GM21786 (cell line): ENCODE measurements at regions not wholly inside any gene's neighbourhood (a gene's known extent, or its start where the extent isn't known, plus 50 kb on each side); places are given as distances from the start of the nearest gene placed in this dataset.

Experiments used
- ATAC-seq: cut with Tn5 transposase; IDR thresholded peaks from one replicate; pipeline ENCODE4 v1.9.1; 2021; ENCODE audit not compliant: unreplicated experiment

DNA sequence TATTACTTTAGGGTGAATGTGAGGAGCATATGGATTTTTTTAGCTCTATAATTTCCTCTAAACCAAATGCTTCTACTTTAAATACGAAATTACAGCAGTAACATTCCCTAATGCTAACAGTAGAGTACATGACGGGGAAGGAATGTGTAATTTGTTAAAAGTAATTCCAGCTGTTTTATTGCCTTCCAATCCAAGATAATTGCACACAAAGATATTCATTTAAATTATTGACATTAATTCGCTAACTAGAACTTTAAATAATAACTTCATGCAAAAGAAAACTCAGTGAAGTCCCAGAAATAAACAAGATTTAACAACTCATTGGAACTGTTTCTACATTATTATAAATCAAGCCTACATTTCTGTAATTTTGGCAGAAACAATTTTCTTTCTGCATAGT lies 261.4 kb upstream of the CFAP20DC start:
- no peak for ATAC-seq

DNA sequence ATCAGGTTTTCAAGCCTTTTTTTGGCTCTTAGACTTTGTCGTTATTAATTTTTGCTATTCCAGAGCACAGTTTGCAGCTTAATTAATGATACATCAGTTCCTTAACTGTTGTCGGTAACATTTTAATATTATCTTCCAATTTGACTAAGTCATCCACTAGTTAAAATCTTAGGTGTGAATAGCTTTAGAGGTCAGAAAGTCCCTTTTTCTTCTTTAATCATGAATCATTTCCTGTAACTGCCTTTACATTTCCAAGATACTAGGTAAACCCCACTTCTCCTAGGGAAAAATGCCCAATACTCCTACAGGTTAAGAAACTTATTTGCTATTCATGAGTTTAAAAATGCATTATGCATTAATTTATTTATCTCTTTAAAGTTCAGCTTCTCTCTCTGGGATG lies 260.9 kb upstream of the CFAP20DC start:
- ATAC-seq = no peak

DNA sequence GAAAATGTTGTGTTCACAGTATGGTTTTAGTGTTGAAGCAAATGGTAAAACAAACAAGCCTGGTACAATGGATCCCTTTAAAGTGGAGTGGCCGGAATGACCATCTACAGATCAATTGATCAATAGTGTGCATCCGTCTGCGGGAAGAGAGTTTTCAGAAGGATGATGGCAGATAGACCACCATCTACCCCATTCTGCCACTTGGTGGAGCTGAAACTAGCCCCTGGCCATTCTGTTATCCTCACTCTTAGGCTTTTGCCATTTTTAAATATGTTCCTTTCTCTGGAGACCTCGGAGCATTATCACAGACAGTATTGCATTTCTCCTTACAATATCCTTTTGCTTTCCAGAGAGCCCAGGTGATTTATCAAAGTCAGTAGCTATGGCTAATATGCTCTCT lies 258.9 kb upstream of the CFAP20DC start:
- ATAC-seq = no peak

DNA sequence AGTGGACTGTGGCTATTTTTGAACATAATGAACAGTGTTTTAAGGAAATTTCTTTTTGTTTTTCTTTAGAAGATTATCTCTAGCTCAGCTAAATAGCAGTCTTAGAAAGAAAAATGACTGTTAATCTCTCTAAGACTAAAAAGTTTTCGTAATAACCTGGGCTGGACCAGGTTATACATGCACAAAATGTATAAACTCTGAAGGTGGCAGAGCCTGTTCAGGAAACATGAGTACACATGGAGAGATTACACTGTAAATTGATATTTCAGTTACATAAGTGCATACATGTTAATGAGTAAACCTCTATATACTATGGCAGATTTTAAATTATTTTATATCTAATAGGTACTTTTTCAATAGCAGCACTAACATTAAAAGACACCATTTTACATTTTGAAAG lies 258.2 kb upstream of the CFAP20DC start:
- no peak for ATAC-seq

DNA sequence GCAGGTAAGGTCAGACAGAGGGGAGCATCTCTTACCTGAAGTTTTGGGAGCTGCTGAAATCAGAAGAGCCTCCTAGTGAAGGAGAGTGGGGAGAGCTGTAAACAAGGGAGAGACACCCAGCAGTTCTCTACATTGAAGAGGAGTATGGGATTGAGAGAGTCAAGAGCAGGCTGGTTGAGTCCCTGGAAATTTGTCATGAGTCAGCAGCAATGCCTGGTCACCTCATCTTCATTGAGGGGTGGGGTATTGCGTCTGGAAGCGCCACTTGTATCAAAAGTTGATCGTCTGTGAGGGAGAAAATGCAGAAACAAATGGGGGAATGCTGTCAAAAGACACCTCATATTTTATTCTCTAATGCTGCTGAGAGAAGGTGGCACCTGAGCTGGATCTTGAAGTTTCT lies 256.6 kb upstream of the CFAP20DC start:
- no peak for ATAC-seq

DNA sequence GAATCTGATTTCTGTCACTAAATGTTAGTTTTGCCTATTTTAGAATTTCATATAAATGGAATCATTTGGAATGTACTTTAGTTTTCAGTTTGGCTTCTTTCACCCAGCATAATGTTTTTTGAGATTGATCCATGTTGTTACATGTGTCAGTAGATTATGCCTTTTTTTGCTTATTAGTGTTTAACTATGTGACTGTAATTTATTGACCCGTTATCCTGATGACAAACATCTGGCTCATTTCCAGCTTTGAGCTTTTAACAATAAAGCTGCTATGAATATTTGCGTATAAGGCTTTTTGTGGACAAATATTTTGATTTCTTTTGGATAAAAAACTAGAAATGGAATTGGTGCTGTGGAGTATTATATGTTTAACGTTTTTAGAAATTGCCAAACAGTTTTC lies 254.5 kb upstream of the CFAP20DC start:
- ATAC-seq = no peak

DNA sequence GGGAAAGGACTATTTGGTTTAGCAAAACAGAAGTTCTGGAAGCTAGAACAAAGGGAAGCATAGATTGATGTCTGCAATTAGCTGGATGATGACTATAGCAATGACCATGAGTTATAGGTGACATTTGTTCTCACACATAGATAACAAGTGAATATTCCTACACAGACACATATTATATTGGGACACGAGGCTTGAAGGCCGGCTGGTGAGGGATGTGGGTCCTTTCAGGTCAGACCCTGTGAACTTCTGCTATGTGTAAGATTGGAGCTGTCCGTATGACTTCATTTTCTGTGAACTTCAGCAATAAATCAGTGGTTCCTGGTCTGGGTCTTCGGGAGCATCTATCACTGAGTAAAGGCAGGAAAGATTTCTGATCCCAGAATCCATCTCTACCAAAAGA lies 253.6 kb upstream of the CFAP20DC start:
- no peak for ATAC-seq

DNA sequence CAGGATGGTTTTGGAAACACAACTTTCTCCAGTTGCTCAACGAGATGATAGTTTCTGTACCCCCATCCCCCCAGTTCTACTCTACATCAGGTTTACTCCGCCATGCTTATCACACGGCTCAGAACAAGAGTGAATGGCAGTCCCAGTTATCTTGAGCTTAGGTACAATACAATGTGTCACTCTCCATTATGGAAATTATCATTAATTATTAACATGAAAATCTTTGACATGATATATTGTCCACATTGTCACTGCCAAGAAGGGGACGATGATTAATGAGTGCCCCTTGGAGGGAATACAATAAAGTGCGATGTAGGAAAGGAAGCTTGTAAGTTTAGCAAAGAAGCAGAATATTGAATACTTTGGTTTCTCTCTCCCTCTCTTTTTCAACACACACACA lies 252.6 kb upstream of the CFAP20DC start:
- ATAC-seq = no peak

DNA sequence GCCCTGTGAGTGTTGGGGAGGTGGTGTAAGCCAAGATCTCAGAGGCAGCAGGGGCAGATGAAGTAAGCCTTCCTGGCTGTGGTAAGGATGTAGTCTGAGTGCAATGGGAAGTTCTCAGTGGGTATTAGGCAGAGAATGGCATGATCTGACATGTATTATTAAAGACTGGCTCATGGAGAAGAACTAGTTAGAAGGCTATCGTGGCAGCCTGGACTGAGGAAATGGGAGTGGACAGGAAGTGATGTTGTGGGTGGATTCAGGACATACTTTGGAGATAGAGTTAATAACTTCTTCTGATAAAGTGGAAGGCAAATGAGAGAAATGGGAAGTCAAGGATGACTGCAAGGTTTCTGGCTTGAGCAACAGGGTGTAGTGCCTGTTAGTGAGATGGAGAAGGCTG lies 250.9 kb upstream of the CFAP20DC start:
- no peak for ATAC-seq

DNA sequence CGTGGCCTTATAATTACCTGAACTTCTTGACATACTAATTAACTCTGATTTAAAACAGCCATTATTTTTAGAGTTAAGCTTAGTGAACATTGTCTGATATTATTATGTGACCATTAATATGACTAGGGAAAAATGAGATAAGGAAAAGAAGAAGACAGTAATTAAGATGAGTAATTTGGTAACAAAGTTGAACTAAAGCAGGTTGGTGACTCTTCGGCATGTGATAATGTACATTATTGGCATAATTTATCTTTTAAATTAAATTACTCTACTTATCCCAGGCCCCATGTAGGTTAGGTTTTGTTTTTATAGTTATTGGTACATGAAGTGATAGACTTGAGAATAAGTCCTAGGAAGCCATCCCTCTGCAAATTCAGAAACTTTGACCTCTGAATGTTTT lies 249.7 kb upstream of the CFAP20DC start:
- no peak for ATAC-seq

DNA sequence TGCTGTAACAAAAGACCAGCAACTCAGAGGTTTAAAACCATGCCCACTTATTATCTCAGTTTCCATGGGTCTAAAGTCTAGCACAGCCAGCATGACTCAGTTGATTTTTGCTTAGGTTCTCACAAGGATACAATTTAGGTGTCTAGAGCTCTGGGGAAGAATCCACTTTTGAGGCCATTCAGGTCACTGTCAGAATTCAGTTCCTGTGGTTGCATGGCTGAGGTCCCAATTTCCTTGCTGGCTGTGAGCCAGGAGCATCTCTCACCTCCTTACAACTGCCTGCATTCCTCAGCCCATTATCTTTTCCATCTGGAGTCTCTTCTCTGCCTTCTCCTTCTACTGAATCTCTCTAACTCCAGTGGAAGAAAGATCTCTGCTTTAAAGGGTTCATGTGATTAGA lies 240.5 kb upstream of the CFAP20DC start:
- no peak for ATAC-seq

DNA sequence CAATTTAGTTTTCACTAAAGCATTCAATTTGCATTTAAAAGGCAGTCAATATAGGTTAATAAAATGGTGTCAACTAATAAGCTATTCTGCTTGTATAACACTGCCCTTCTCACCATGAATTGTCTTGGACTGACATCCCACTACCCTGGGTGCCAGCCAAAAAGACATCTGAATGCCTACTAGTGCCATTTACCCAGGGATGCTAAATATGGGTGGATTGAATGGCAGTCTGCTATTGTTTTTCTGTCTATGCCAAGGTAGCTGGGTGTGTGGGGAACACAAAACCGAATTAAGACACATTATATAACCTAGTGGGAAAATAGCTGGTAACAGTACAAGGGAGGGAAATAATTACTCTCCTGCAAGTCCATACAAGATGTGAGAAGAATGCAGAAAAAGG lies 240.0 kb upstream of the CFAP20DC start:
- ATAC-seq = no peak

DNA sequence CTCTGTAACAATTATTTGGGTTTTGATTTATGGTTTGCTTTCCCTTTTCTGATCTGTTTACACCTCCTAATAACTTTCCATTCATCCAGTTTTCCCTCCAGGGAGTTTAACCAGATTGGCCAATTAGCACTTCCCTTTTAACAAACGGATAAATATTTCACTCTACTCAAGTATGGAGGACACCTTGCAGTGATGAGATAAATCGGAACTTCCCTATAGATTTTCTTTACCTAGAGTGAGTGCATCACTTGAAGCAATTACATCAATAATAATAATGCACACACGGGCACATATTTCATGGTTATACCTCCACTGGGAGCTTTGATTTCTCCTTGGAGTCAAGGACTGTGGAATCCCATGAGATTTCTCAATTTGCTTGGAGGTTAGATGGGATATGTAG lies 239.1 kb upstream of the CFAP20DC start:
- ATAC-seq = no peak

DNA sequence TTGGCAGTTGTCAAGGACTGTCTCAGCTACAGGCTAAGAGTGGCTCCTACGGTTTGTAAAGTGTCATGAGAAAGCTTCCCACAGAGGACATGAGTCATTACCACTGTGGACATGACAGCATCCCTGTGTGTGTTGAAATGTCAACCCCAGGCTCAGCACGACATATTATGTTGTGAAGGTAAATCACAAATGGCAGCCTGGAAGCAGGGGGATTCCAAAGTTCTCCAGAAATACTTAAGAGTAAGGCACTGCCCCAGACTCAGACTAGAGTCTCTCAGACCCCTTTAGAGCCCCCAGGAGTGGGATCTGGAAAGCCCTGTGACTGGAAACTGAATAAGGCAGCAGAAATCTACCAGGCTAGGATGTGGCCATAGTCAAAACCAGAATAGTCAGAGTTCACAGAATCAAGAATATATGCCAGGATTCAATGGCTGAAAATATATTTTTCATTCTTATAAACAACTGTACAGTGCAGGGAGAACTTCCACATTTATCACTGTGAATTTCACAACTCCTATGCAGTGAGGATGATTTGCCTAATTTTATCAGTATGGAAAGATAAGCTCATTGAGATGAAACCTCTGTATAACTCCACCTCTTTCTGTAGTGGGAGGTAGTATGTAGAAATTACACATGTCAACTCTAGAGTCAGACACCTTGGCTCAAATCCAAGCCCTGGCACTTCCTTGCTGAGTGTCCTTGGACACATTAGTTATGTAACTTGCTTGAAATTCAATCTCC lies 237.1 kb upstream of the CFAP20DC start:
- no peak for ATAC-seq

DNA sequence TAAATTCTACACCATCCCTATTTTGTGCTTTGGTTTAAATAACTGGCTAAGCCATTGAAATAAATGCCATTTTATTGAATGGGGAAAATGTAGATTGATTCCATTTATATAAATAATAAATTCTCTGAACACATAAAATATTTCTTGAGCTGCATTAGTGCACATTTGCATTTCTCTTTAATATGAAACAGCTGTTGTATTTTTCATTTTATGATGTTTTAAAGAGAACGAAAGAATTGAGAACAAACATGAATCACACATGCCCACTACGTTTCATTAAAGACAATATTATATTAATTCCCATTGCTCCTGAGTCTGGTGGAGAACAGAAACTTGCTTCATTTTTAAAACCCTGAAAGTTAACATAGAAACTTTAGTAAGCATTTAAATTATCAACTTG lies 235.7 kb upstream of the CFAP20DC start:
- no peak for ATAC-seq

DNA sequence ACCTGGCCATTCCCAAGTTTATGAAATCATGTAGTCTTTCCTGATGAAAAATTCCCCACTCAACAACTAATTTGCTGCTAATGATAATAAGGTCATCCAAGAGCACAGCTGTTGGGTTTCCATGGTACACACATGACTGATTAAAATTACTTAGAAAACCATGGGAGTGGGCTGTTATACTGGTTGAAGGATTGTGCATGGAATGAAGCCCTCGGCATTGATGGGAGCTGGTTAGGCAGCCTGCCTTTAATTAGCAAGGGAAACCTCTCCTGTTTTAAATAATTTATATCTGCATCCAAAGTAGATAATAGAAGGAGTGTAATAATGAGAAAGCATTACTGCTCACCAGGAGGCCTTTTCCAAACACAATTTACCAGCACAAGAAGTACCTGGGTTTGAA lies 235.1 kb upstream of the CFAP20DC start:
- no peak for ATAC-seq

DNA sequence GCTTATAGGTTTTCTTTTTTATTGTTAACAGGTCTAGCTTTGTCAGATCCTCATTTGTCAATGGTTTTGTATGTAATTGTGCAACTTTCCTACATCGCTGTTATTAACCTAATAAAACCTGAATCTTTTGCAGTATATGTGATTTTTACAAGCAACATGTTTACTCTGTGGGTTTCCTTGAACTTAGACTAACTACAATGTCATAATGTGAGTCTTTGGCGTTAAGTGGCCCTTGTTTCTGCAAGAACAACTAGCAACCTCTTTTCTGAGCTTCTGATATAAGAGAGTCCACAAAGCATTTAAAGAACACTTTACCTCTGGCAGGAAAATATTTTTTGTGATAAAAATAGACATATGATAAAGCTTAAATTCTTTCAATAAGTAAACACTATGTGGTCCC lies 230.3 kb upstream of the CFAP20DC start:
- ATAC-seq = no peak

DNA sequence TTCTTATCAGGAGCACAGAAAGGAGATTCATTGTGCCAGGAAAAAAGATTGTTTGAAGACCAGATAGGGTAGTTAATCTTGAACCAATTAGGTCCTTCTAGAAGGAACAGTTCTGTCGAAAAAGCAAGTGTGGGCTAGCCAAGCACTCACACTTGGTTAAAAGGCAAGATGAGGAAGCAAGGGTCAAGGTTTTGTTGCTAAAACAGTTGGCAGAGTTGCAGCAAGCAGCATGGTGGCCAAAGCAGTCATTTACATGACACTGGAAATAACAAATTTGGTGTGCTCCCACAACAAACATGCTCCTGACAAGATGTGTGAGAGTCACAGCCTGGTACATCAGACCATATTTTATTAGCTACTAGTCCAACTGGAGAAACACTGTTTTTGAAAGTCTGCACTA lies 228.0 kb upstream of the CFAP20DC start:
- ATAC-seq = no peak

DNA sequence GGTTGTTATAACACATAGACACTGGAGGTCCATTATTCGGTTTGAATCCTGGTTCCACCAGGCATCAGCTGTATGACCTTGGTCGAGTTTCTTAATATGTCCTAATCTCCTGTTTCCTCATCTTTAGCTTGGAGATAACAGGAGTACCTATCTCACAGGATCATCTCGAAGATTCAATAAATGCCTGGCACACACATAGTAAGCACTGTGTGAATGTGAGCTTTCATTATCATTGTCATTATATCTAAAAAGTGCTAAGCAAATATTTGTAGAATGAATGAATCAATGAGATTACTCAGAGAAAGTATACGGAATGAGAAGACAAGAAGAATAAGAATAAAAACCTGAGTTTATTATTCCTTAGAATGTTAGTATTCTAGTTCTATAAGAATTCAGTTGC lies 227.4 kb upstream of the CFAP20DC start:
- no peak for ATAC-seq

DNA sequence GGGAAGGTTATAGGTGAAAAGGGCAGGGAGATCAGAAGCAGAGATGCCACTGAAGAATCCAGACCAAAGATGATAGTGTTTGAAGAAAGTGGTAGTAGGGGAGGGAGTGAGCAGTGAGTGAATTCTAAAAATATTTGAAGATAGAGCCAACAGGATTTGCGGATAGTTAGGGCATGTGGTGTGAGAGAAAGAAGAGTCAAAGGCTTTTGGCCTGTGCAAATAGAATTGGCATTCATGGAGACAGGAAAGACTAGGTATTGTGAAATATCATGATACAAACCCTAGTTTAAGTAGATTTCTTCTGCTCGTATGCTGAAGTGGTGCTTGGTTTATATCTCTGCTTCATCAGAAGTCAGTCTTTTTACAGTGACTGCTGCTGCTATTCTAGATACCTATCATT lies 224.2 kb upstream of the CFAP20DC start:
- no peak for ATAC-seq

DNA sequence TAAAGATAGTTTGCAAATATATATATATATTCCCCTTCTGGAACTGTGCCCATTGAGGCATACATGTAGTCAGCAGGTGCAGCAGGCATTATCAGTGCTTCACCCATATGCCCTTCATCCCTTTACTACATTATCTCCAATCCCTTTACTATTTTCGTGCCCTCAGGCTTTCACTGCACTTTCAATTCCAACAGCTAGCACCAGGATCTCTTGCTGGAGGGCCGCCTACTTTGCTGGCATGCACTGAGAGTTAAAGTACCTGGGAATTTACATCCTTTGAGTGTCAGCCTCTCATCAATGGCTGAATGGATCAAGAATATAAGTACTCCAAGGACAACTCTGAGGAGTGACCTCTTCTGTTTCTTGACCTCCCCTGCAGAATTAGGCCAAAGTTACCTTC lies 222.1 kb upstream of the CFAP20DC start:
- ATAC-seq = no peak

DNA sequence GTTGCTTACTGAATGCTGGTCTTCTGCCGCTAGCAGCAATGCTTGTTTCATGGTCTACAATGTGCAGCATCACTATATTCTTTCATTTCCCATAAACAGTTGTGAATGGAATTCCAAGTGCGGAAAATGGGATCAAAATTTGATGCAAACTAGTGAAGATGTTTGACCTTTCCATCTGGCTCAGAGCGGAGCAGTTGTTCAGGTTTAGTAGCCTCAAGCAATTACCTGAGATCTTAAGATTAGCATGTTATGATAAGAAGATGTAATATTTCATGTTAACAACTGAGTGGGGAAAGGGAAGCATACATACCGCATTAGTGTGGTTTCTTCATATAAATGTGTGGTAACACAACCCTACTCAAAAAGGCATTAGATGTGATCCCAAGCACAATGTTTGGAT lies 221.1 kb upstream of the CFAP20DC start:
- no peak for ATAC-seq

DNA sequence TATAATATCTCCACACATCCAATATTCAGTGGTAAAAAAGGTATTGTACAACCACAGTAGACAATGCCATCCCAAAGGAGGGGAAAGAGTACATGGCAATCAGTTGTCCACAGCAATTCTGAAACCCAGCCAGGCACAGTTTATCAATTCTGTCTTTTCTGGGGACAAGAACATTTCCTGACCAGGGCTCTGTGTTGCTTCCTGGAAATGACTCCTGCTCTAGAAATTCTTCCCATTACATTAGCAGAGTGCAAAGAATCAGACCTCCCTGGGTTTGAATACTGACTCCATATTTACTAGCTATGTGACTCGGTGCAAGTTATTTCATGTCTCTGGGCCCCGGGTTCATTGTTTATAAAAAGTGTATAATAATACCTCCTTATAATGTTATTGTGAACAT lies 220.4 kb upstream of the CFAP20DC start:
- ATAC-seq = no peak

DNA sequence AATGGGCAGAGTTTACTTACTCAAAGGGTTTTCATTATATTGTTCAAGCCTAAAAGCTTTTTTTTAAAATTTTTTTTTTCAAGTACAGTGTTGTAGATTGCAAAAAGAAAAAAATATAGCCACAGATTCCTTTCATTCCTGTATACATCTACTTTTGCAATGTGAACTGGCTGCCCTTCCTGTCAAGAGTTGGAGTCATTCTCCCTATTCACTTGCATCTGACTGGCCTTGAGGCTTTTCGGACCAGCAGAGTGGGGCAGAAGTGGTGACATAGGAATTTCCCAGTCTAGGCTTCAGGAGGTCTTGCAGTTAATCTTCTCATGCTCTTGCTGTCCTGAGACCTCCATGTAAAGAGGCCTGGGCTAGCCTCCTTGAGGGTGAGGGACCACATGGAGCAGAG lies 218.3 kb upstream of the CFAP20DC start:
- ATAC-seq = no peak
